ENCODE measurements at regions not wholly inside any gene's neighbourhood (a gene's known extent, or its start where the extent isn't known, plus 50 kb on each side); places are given as distances from the start of the nearest gene placed in this dataset.
"Not testable (repeated sequence)": the region's sequence is repeated elsewhere in the genome, so short reads cannot be mapped to it uniquely, and the experiment has no call there.

GRCh38 chr6:15020119-15020770 is 225.6 kb upstream of the JARID2 start:
- Histone ChIP-seq H3F3A (replicated peaks; ENCODE audit: low read depth) (peaks cover 8% of the 10 kb centered on the region), H3K4me3 (peak overlapping the region; percentile 35), H3K27ac (ENCODE audit: low read depth) (peak overlapping the region; percentile 82; the same call in 1 of the 2 replicates), H3K36me3 (ENCODE audit: insufficient read depth) (no peaks in the 10 kb centered on the region), H3K79me2 (replicated peaks; ENCODE audit: insufficient read depth) (peaks cover 52% of the 10 kb centered on the region), H3K4me2 (peak overlapping the region; percentile 71), H3K27me3 (ENCODE audit: insufficient read depth) (no peaks in the 10 kb centered on the region), H3K4me1 (ENCODE audit: insufficient read depth) (peaks cover 48% of the 10 kb centered on the region), H3K9me2 (ENCODE audit: insufficient read depth) (no peaks in the 10 kb centered on the region), H4K20me1 (replicated peaks; ENCODE audit: insufficient read depth) (no peaks in the 10 kb centered on the region), H2AFZ (no peak overlapping the region)
- Mint-ChIP-seq H3K36me3 (ENCODE audit: low read depth) (peaks cover 37% of the 10 kb centered on the region; the same call in 2 of the 3 replicates), H3K9me3 (peaks cover 5% of the 10 kb centered on the region), H3K27ac (no peak overlapping the region; the same call in 1 of the 2 replicates), H3K4me1 (peaks cover 47% of the 10 kb centered on the region), H3K4me3 (peak overlapping the region; percentile 31; the same call in 1 of the 3 replicates), H3K27me3 (ENCODE audit: insufficient read depth, low read depth, poor library complexity) (peaks cover 18% of the 10 kb centered on the region)
- DNase-seq (ENCODE audit: low spot score) (no peak), ATAC-seq (no peak)
- TF ChIP-seq ZNF331 (CRISPR knock-in tag; IDR thresholded peaks at IDR 0.05; ENCODE audit: low read depth) (no peak), EZH2 (IDR thresholded peaks at IDR 0.05; ENCODE audit: low read depth, unreplicated experiment) (no peak)

- H2AFZ ChIP-seq = no peak overlapping the region
- no peaks in the 10 kb centered on the region for H3K9me2 ChIP-seq (ENCODE audit: insufficient read depth)
- H3K27me3 ChIP-seq (ENCODE audit: insufficient read depth) = no peaks in the 10 kb centered on the region
- peaks cover 48% of the 10 kb centered on the region for H3K4me1 ChIP-seq (ENCODE audit: insufficient read depth)
- H3K9me3 Mint-ChIP-seq = peaks cover 5% of the 10 kb centered on the region
- no peak for TF ChIP-seq ZNF114 (CRISPR knock-in tag; IDR thresholded peaks at IDR 0.05)
- peaks cover 18% of the 10 kb centered on the region for H3K27me3 Mint-ChIP-seq (ENCODE audit: insufficient read depth, low read depth, poor library complexity)
- peaks cover 34% of the 10 kb centered on the region; the same call in 2 of the 3 replicates for H3K36me3 Mint-ChIP-seq (ENCODE audit: low read depth)
- H3K27ac ChIP-seq (ENCODE audit: low read depth) = peak overlapping the region; percentile 84
- peaks cover 46% of the 10 kb centered on the region for H3K79me2 ChIP-seq (replicated peaks; ENCODE audit: insufficient read depth)
- peaks cover 47% of the 10 kb centered on the region for H3K4me1 Mint-ChIP-seq
- peak overlapping the region; percentile 47 for H3K4me3 ChIP-seq
- H3K4me3 Mint-ChIP-seq = peak overlapping the region; percentile 63
- H3K4me2 ChIP-seq = peak overlapping the region; percentile 67
- H3K27ac Mint-ChIP-seq = no peak overlapping the region; the same call in 1 of the 2 replicates
- ATAC-seq (no peak), DNase-seq (ENCODE audit: low spot score) (no peak)
- H3F3A ChIP-seq (replicated peaks; ENCODE audit: low read depth) = peaks cover 8% of the 10 kb centered on the region
- H3K36me3 ChIP-seq (ENCODE audit: insufficient read depth) = no peaks in the 10 kb centered on the region
- H4K20me1 ChIP-seq (replicated peaks; ENCODE audit: insufficient read depth) = no peaks in the 10 kb centered on the region
These were observed 224.8 kb upstream of the JARID2 start for GRCh38 chr6:15021074-15021473.

- Histone ChIP-seq H3K4me1 (ENCODE audit: insufficient read depth) (peaks cover 37% of the 10 kb centered on the region), H3K4me2 (0 out of 2 replicates have a peak overlapping the region, but pooled peaks have one; percentile 48), H3K79me2 (replicated peaks; ENCODE audit: insufficient read depth) (peaks cover 35% of the 10 kb centered on the region), H2AFZ (0 out of 2 replicates have a peak overlapping the region, but pooled peaks have one; percentile 2), H3K27ac (ENCODE audit: low read depth) (peak overlapping the region; percentile 86)
- not testable (repeated sequence) for H3F3A ChIP-seq (replicated peaks; ENCODE audit: low read depth); H3K4me3 ChIP-seq; ATAC-seq; H3K4me3 Mint-ChIP-seq; H3K27me3 ChIP-seq (ENCODE audit: insufficient read depth); DNase-seq (ENCODE audit: low spot score); H3K36me3 ChIP-seq (ENCODE audit: insufficient read depth); H3K9me2 ChIP-seq (ENCODE audit: insufficient read depth); H4K20me1 ChIP-seq (replicated peaks; ENCODE audit: insufficient read depth)
- Mint-ChIP-seq H3K4me1 (peaks cover 35% of the 10 kb centered on the region), H3K36me3 (ENCODE audit: low read depth) (peaks cover 27% of the 10 kb centered on the region), H3K9me3 (peaks cover 10% of the 10 kb centered on the region), H3K27ac (peak overlapping the region; percentile 93), H3K27me3 (ENCODE audit: insufficient read depth, low read depth, poor library complexity) (peaks cover 22% of the 10 kb centered on the region)
These were observed 222.9 kb upstream of the JARID2 start for GRCh38 chr6:15023018-15023417.

- H3F3A ChIP-seq (replicated peaks; ENCODE audit: low read depth) = peaks cover 8% of the 10 kb centered on the region
- H4K20me1 ChIP-seq (replicated peaks; ENCODE audit: insufficient read depth) = no peaks in the 10 kb centered on the region
- 0 out of 2 replicates have a peak overlapping the region, but pooled peaks have one; percentile 48 for H3K4me2 ChIP-seq
- no peak for DNase-seq (ENCODE audit: low spot score)
- no peak overlapping the region for H3K4me3 Mint-ChIP-seq
- peaks cover 10% of the 10 kb centered on the region for H3K9me3 Mint-ChIP-seq
- 0 out of 2 replicates have a peak, but pooled peaks cover 3% of the 10 kb centered on the region for H3K36me3 ChIP-seq (ENCODE audit: insufficient read depth)
- peaks cover 35% of the 10 kb centered on the region for H3K4me1 ChIP-seq (ENCODE audit: insufficient read depth)
- H3K27ac Mint-ChIP-seq = peak overlapping the region; percentile 93
- peak overlapping the region; percentile 86 for H3K27ac ChIP-seq (ENCODE audit: low read depth)
- H3K79me2 ChIP-seq (replicated peaks; ENCODE audit: insufficient read depth) = peaks cover 32% of the 10 kb centered on the region
- H3K4me1 Mint-ChIP-seq = peaks cover 33% of the 10 kb centered on the region
- no peak overlapping the region for H3K4me3 ChIP-seq
- H2AFZ ChIP-seq = 0 out of 2 replicates have a peak overlapping the region, but pooled peaks have one; percentile 2
- peaks cover 19% of the 10 kb centered on the region for H3K27me3 Mint-ChIP-seq (ENCODE audit: insufficient read depth, low read depth, poor library complexity)
- H3K9me2 ChIP-seq (ENCODE audit: insufficient read depth) = 0 out of 2 replicates have a peak, but pooled peaks cover 4% of the 10 kb centered on the region
- no peak for ATAC-seq
- H3K36me3 Mint-ChIP-seq (ENCODE audit: low read depth) = peaks cover 26% of the 10 kb centered on the region
- no peaks in the 10 kb centered on the region for H3K27me3 ChIP-seq (ENCODE audit: insufficient read depth)
- TF ChIP-seq NANOG (IDR thresholded peaks at IDR 0.05; ENCODE audit: borderline replicate concordance) (no peak), CREB1 (CRISPR knock-in tag; IDR thresholded peaks at IDR 0.05; ENCODE audit: low read depth) (no peak), ZNF114 (CRISPR knock-in tag; IDR thresholded peaks at IDR 0.05) (no peak), CTCF (conservative IDR thresholded peaks at IDR 0.05; ENCODE audit: low read depth in 2 of 2) (no peak), POLR2AphosphoS5 (IDR thresholded peaks at IDR 0.05; ENCODE audit: low read depth) (no peak)
These were observed 222.4 kb upstream of the JARID2 start for GRCh38 chr6:15023448-15023847.
